HepG2 (cell line): ENCODE measurements at regions not wholly inside any gene's neighbourhood (a gene's known extent, or its start where the extent isn't known, plus 50 kb on each side); places are given as distances from the start of the nearest gene placed in this dataset.

Experiments
- FOSL1 ChIP-seq: sonication (generic); formaldehyde crosslinking; IDR thresholded peaks from 2 replicates; pipeline ENCODE4 v1.9.0; 2021; ENCODE audit warnings: missing genetic modification reagents, borderline replicate concordance
- JUND ChIP-seq: sonication (generic); formaldehyde crosslinking; IDR thresholded peaks from 2 replicates; pipeline ENCODE4 v1.8.0; 2022; ENCODE audit warnings: mild to moderate bottlenecking, missing genetic modification reagents
- SMAD9 ChIP-seq: sonication (generic); formaldehyde crosslinking; IDR thresholded peaks from 2 replicates; pipeline ENCODE4 v1.5.1; 2020; ENCODE audit warnings: mild to moderate bottlenecking, missing genetic modification reagents

GRCh38 chr7:42621543-42622219, 290.2 kb downstream of the C7orf25 start:
- TF ChIP-seq SMAD9 (no peak), JUND (no peak), FOSL1 (CRISPR knock-in tag) (no peak)
